H9 (cell line): ENCODE measurements at regions not wholly inside any gene's neighbourhood (a gene's known extent, or its start where the extent isn't known, plus 50 kb on each side); places are given as distances from the start of the nearest gene placed in this dataset.

Source experiments
- DNase-seq: peaks from one replicate; pipeline ENCODE4 v3.0.0-alpha.2; 2017
- H2AFZ ChIP-seq: one replicate; pipeline ENCODE4 v1.6.1; 2013; ENCODE audit warnings: mild to moderate bottlenecking, low read length, control low read depth, moderate library complexity
- H2AK5ac ChIP-seq: 2 replicates; pipeline ENCODE4 v1.6.1; 2013; ENCODE audit warnings: low read length, control low read depth, mixed read lengths; ENCODE audit not compliant: insufficient read length
- H2BK120ac ChIP-seq: one replicate; pipeline ENCODE4 v1.6.1; 2013; ENCODE audit warnings: low read depth, mild to moderate bottlenecking, low read length, control low read depth, inconsistent platforms; ENCODE audit not compliant: poor library complexity, severe bottlenecking
- H2BK12ac ChIP-seq: 2 replicates; pipeline ENCODE4 v1.6.1; 2013; ENCODE audit warnings: low read length, control low read depth, mixed read lengths, low read depth; ENCODE audit not compliant: insufficient read length
- H2BK15ac ChIP-seq: 2 replicates; pipeline ENCODE4 v1.6.1; 2013; ENCODE audit warnings: low read depth, low read length, control low read depth
- H2BK20ac ChIP-seq: one replicate; pipeline ENCODE4 v1.6.1; 2013; ENCODE audit warnings: low read depth, mild to moderate bottlenecking, low read length, control low read depth, inconsistent platforms; ENCODE audit not compliant: poor library complexity, severe bottlenecking
- H2BK5ac ChIP-seq: 2 replicates; pipeline ENCODE4 v1.6.1; 2013; ENCODE audit warnings: low read length, control low read depth, mixed read lengths; ENCODE audit not compliant: insufficient read length
- H3K14ac ChIP-seq: 2 replicates; pipeline ENCODE4 v1.6.1; 2013; ENCODE audit warnings: low read length, control low read depth; ENCODE audit not compliant: insufficient read depth
- H3K18ac ChIP-seq: 2 replicates; pipeline ENCODE4 v1.6.1; 2013; ENCODE audit warnings: low read depth, mild to moderate bottlenecking, mixed read lengths, low read length, control low read depth; ENCODE audit not compliant: insufficient read length
- H3K23ac ChIP-seq: 2 replicates; pipeline ENCODE4 v1.6.1; 2013; ENCODE audit warnings: low read length, control low read depth, mixed read lengths, low read depth; ENCODE audit not compliant: insufficient read length
- H3K23me2 ChIP-seq: 2 replicates; pipeline ENCODE4 v1.6.1; 2013; ENCODE audit warnings: low read depth, mild to moderate bottlenecking, mixed read lengths, low read length, control low read depth; ENCODE audit not compliant: insufficient read length, poor library complexity, severe bottlenecking
- H3K27ac ChIP-seq: 2 replicates; pipeline ENCODE4 v1.5.1; 2013; ENCODE audit warnings: low read length, control low read depth, mixed read lengths, low read depth; ENCODE audit not compliant: insufficient read length
- H3K27me3 ChIP-seq: 2 replicates; pipeline ENCODE4 v1.6.1; 2013; ENCODE audit warnings: low read length, control low read depth, inconsistent platforms; ENCODE audit not compliant: insufficient read depth
- H3K4ac ChIP-seq: 2 replicates; pipeline ENCODE4 v1.6.1; 2013; ENCODE audit warnings: low read depth, mild to moderate bottlenecking, control low read depth, inconsistent platforms, low read length, moderate library complexity
- H3K4me1 ChIP-seq: 2 replicates; pipeline ENCODE4 v1.6.1; 2013; ENCODE audit warnings: low read length, control low read depth, inconsistent platforms; ENCODE audit not compliant: insufficient read depth
- H3K4me2 ChIP-seq: 2 replicates; pipeline ENCODE4 v1.6.1; 2013; ENCODE audit warnings: low read length, control low read depth, mixed read lengths; ENCODE audit not compliant: insufficient read length, insufficient read depth
- H3K56ac ChIP-seq: 2 replicates; pipeline ENCODE4 v1.6.1; 2013; ENCODE audit warnings: low read depth, mild to moderate bottlenecking, mixed read lengths, low read length, control low read depth; ENCODE audit not compliant: insufficient read length
- H3K79me1 ChIP-seq: 2 replicates; pipeline ENCODE4 v1.6.1; 2013; ENCODE audit warnings: low read depth, mild to moderate bottlenecking, moderate library complexity, low read length, control low read depth, inconsistent platforms; ENCODE audit not compliant: insufficient read depth, poor library complexity, severe bottlenecking
- H3K79me2 ChIP-seq: 2 replicates; pipeline ENCODE4 v1.6.1; 2013; ENCODE audit warnings: low read length, control low read depth, inconsistent platforms; ENCODE audit not compliant: insufficient read depth
- H3K9ac ChIP-seq: 2 replicates; pipeline ENCODE4 v1.6.1; 2013; ENCODE audit warnings: low read length, control low read depth, mixed read lengths; ENCODE audit not compliant: insufficient read length; ENCODE audit errors: extremely low read depth
- H3K9me3 ChIP-seq: one replicate; pipeline ENCODE4 v1.6.1; 2013; ENCODE audit warnings: low read depth, low read length, inconsistent platforms; ENCODE audit not compliant: control insufficient read depth
- H3T11ph ChIP-seq: one replicate; pipeline ENCODE4 v1.6.1; 2013; ENCODE audit warnings: mild to moderate bottlenecking, low read length, control low read depth, inconsistent platforms
- H4K20me1 ChIP-seq: one replicate; pipeline ENCODE4 v1.6.1; 2013; ENCODE audit not compliant: control insufficient read depth, insufficient read length, insufficient read depth
- H4K5ac ChIP-seq: 2 replicates; pipeline ENCODE4 v1.6.1; 2013; ENCODE audit warnings: low read depth, mild to moderate bottlenecking, mixed read lengths, low read length, control low read depth; ENCODE audit not compliant: insufficient read length
- H4K8ac ChIP-seq: replicated peaks from 2 replicates; pipeline ENCODE4 v1.6.1; 2013; ENCODE audit warnings: low read length, control low read depth, mixed read lengths, low read depth; ENCODE audit not compliant: insufficient read length
- H4K91ac ChIP-seq: 2 replicates; pipeline ENCODE4 v1.6.1; 2013; ENCODE audit warnings: low read depth, mild to moderate bottlenecking, moderate library complexity, mixed read lengths, low read length, control low read depth; ENCODE audit not compliant: insufficient read length
- H3K27ac Mint-ChIP-seq, 3 experiments: 2 replicates in 2 of 3; 3 replicates in 1 of 3; pipeline ENCODE4 v1.8.0; 2020 to 2021; ENCODE audit warnings: mixed read lengths in 3 of 3, mild to moderate bottlenecking in 1 of 3, moderate library complexity in 1 of 3
- H3K27me3 Mint-ChIP-seq: 2 replicates; pipeline ENCODE4 v1.8.0; 2021; ENCODE audit warnings: low read depth, mild to moderate bottlenecking, moderate library complexity, mixed read lengths
- H3K36me3 Mint-ChIP-seq, 3 experiments: 2 replicates in 2 of 3; 3 replicates in 1 of 3; pipeline ENCODE4 v1.8.0; 2020 to 2021; ENCODE audit warnings: low read depth in 3 of 3, mixed read lengths in 3 of 3; ENCODE audit not compliant: insufficient read depth in 1 of 3
- H3K4me1 Mint-ChIP-seq, 2 experiments: 2 replicates each; pipeline ENCODE4 v1.8.0; 2020; ENCODE audit warnings: mixed read lengths in 2 of 2
- H3K4me3 Mint-ChIP-seq, 2 experiments: 2 replicates in 1 of 2; 3 replicates in 1 of 2; pipeline ENCODE4 v1.8.0; 2020 to 2021; ENCODE audit warnings: mild to moderate bottlenecking in 2 of 2, mixed read lengths in 2 of 2, moderate library complexity in 1 of 2
- H3K9me3 Mint-ChIP-seq, 2 experiments: 2 replicates in 1 of 2; 3 replicates in 1 of 2; pipeline ENCODE4 v1.8.0; 2020; ENCODE audit warnings: mild to moderate bottlenecking in 2 of 2, mixed read lengths in 2 of 2, moderate library complexity in 1 of 2
- CTCF ChIP-seq: fragments of 200-600 bp; sonication (generic); conservative IDR thresholded peaks from 3 replicates; pipeline ENCODE4 v1.8.0; 2021; ENCODE audit warnings: antibody characterized with exemption, mild to moderate bottlenecking
- WGBS: extraction: QIAGEN DNeasy Blood & Tissue Kit; methylation state at CpG from one replicate; pipeline ENCODE4 v1.1.7; 2013; ENCODE audit warnings: missing lambda C conversion rate, low lambda C conversion rate, mixed read lengths; ENCODE audit not compliant: insufficient read length; ENCODE audit errors: extremely low coverage; 5-methylcytosine and 5-hydroxymethylcytosine counted together

GRCh38 chr7:12469568-12469967, 65.9 kb upstream of the VWDE start:
- Histone ChIP-seq H3K9me3 (no peaks in the 10 kb centered on the region), H2BK12ac (no peak overlapping the region), H3K56ac (no peak overlapping the region), H4K8ac (no peak overlapping the region), H3K23me2 (no peaks in the 10 kb centered on the region), H2BK15ac (no peak overlapping the region), H2BK5ac (no peak overlapping the region), H3K27me3 (no peaks in the 10 kb centered on the region), H3K79me2 (no peaks in the 10 kb centered on the region), H3K27ac (no peak overlapping the region), H4K20me1 (no peaks in the 10 kb centered on the region), H3K9ac (no peak overlapping the region), H3K18ac (no peak overlapping the region), H3K79me1 (no peaks in the 10 kb centered on the region), H2AK5ac (no peak overlapping the region), H2AFZ (no peak overlapping the region), H3K4me1 (no peaks in the 10 kb centered on the region), H3T11ph (no peak overlapping the region), H2BK120ac (no peak overlapping the region), H4K5ac (no peak overlapping the region), H3K23ac (no peak overlapping the region), H3K14ac (no peak overlapping the region), H2BK20ac (no peak overlapping the region), H3K4ac (no peak overlapping the region), H4K91ac (no peak overlapping the region), H3K4me2 (no peak overlapping the region)
- TF ChIP-seq CTCF: no peak
- DNase-seq: no peak
- no peak overlapping the region for H3K27ac Mint-ChIP-seq
- no peaks in the 10 kb centered on the region for H3K9me3 Mint-ChIP-seq
- no peak overlapping the region for H3K4me3 Mint-ChIP-seq
- H3K4me1 Mint-ChIP-seq: no peaks in the 10 kb centered on the region
- H3K36me3 Mint-ChIP-seq: no peaks in the 10 kb centered on the region
- H3K27me3 Mint-ChIP-seq: no peaks in the 10 kb centered on the region
- no CpG with 5 or more reads among the region's 5 CpGs for WGBS
